Endothelial cell of umbilical vein (primary cell): ENCODE measurements at regions not wholly inside any gene's neighbourhood (a gene's known extent, or its start where the extent isn't known, plus 50 kb on each side); places are given as distances from the start of the nearest gene placed in this dataset.

Experiments used
- CTCF ChIP-seq, 2 donors: IDR thresholded peaks; 1 replicate in 1 of 2; 2 replicates in 1 of 2; pipeline ENCODE4 v1.5.1; 2011; ENCODE audit warnings: low read length in 2 of 2, mild to moderate bottlenecking in 2 of 2, moderate library complexity in 2 of 2, control low read depth in 1 of 2, inconsistent platforms in 1 of 2, low read depth in 1 of 2; ENCODE audit not compliant: insufficient read depth in 1 of 2; ENCODE audit errors: extremely low read depth in 1 of 2
- EZH2 ChIP-seq: IDR thresholded peaks from 2 replicates; pipeline ENCODE4 v1.6.1; 2012; ENCODE audit warnings: borderline replicate concordance, low read depth, mild to moderate bottlenecking, moderate library complexity, low read length, inconsistent platforms; ENCODE audit not compliant: severe bottlenecking
- JUN ChIP-seq: IDR thresholded peaks from 2 replicates; pipeline ENCODE4 v1.6.1; 2011; ENCODE audit warnings: borderline replicate concordance, low read depth; ENCODE audit not compliant: insufficient read length, insufficient read depth
- MAX ChIP-seq: IDR thresholded peaks from 2 replicates; pipeline ENCODE4 v1.6.1; 2011; ENCODE audit not compliant: insufficient read depth, insufficient read length
- MYC ChIP-seq: IDR thresholded peaks from one replicate; pipeline ENCODE4 v1.6.1; 2011; ENCODE audit warnings: mild to moderate bottlenecking, low read depth, low read length
- POLR2A ChIP-seq: IDR thresholded peaks from 2 replicates; pipeline ENCODE4 v1.6.1; 2012; ENCODE audit warnings: low read depth, mild to moderate bottlenecking, control low read depth, low read length
- POLR2AphosphoS5 ChIP-seq: IDR thresholded peaks from 2 replicates; pipeline ENCODE4 v1.6.1; 2012; ENCODE audit warnings: low read depth, mild to moderate bottlenecking, control low read depth, low read length, moderate library complexity; ENCODE audit not compliant: insufficient read depth

- no peak for TF ChIP-seq CTCF (IDR thresholded peaks at IDR 0.05; ENCODE audit: extremely low read depth in 1 of 2, insufficient read depth in 1 of 2, low read depth in 1 of 2, low read length in 2 of 2)
- no peak for TF ChIP-seq POLR2AphosphoS5
- TF ChIP-seq POLR2A, result no peak
- no peak for TF ChIP-seq JUN
- no peak for TF ChIP-seq MAX
- TF ChIP-seq MYC, result no peak
- no peak for TF ChIP-seq EZH2
Measured at GRCh38 chr15:69736161-69736560, 283.5 kb downstream of the RPLP1 start.
